ENCODE measurements at regions not wholly inside any gene's neighbourhood (a gene's known extent, or its start where the extent isn't known, plus 50 kb on each side); places are given as distances from the start of the nearest gene placed in this dataset.

DNA sequence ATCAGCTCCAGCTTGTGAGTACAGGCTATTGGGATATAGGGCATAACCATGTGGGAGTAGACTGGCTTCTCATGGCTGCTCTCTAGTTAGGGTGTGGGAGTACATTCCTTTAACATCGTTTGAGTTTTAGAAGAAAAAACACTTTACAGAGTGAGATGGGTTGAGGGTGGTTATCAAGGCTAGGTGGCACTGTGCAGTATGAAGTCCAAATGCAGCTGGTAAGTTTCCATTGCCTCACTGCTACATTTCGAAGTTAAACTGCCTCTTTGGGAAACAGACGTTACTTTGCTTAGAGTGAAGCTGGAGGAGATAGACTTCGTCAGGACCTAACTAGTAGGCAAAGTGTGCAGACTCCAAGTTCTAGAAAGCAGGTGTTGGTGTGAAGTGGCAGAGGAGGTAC lies 192.4 kb downstream of the SQOR start (continued):
- no peak for TF ChIP-seq NR1H2 (CRISPR knock-in tag; IDR thresholded peaks at IDR 0.05)
- TF ChIP-seq FOXJ3 (CRISPR knock-in tag; IDR thresholded peaks at IDR 0.05; ENCODE audit: borderline replicate concordance): no peak
- no peak for TF ChIP-seq NR3C1 (CRISPR knock-in tag; conservative IDR thresholded peaks at IDR 0.05; ENCODE audit: low read depth)
- TF ChIP-seq, protein P1, sequence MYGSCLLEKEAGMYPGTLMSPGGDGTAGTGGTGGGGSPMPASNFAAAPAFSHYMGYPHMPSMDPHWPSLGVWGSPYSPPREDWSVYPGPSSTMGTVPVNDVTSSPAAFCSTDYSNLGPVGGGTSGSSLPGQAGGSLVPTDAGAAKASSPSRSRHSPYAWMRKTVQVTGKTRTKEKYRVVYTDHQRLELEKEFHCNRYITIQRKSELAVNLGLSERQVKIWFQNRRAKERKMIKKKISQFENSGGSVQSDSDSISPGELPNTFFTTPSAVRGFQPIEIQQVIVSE (CRISPR knock-in tag; IDR thresholded peaks at IDR 0.05; ENCODE audit: borderline replicate concordance): no peak
- TF ChIP-seq SMAD3 (CRISPR knock-in tag; IDR thresholded peaks at IDR 0.05; ENCODE audit: borderline replicate concordance): no peak
- no peak for TF ChIP-seq ATF1 (CRISPR knock-in tag; IDR thresholded peaks at IDR 0.05)
- no peak for TF ChIP-seq ZNF219 (CRISPR knock-in tag; IDR thresholded peaks at IDR 0.05; ENCODE audit: borderline replicate concordance)
- TF ChIP-seq TP53 (CRISPR knock-in tag; IDR thresholded peaks at IDR 0.05): no peak
- TF ChIP-seq ESRRA (CRISPR knock-in tag; IDR thresholded peaks at IDR 0.05; ENCODE audit: borderline replicate concordance): no peak
- TF ChIP-seq, protein P2, sequence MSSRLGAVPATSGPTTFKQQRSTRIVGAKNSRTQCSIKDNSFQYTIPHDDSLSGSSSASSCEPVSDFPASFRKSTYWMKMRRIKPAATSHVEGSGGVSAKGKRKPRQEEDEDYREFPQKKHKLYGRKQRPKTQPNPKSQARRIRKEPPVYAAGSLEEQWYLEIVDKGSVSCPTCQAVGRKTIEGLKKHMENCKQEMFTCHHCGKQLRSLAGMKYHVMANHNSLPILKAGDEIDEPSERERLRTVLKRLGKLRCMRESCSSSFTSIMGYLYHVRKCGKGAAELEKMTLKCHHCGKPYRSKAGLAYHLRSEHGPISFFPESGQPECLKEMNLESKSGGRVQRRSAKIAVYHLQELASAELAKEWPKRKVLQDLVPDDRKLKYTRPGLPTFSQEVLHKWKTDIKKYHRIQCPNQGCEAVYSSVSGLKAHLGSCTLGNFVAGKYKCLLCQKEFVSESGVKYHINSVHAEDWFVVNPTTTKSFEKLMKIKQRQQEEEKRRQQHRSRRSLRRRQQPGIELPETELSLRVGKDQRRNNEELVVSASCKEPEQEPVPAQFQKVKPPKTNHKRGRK (CRISPR knock-in tag; IDR thresholded peaks at IDR 0.05; ENCODE audit: borderline replicate concordance): no peak
- TF ChIP-seq, protein P3, sequence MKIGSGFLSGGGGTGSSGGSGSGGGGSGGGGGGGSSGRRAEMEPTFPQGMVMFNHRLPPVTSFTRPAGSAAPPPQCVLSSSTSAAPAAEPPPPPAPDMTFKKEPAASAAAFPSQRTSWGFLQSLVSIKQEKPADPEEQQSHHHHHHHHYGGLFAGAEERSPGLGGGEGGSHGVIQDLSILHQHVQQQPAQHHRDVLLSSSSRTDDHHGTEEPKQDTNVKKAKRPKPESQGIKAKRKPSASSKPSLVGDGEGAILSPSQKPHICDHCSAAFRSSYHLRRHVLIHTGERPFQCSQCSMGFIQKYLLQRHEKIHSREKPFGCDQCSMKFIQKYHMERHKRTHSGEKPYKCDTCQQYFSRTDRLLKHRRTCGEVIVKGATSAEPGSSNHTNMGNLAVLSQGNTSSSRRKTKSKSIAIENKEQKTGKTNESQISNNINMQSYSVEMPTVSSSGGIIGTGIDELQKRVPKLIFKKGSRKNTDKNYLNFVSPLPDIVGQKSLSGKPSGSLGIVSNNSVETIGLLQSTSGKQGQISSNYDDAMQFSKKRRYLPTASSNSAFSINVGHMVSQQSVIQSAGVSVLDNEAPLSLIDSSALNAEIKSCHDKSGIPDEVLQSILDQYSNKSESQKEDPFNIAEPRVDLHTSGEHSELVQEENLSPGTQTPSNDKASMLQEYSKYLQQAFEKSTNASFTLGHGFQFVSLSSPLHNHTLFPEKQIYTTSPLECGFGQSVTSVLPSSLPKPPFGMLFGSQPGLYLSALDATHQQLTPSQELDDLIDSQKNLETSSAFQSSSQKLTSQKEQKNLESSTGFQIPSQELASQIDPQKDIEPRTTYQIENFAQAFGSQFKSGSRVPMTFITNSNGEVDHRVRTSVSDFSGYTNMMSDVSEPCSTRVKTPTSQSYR (CRISPR knock-in tag; IDR thresholded peaks at IDR 0.05): no peak
- no peak for TF ChIP-seq RELA (CRISPR knock-in tag; IDR thresholded peaks at IDR 0.05; ENCODE audit: borderline replicate concordance)
- TF ChIP-seq CBFB (CRISPR knock-in tag; IDR thresholded peaks at IDR 0.05; ENCODE audit: low read depth): no peak
- no peak for TF ChIP-seq FOXK1 (CRISPR knock-in tag; IDR thresholded peaks at IDR 0.05)
- TF ChIP-seq NFYB (CRISPR knock-in tag; conservative IDR thresholded peaks at IDR 0.05; ENCODE audit: low read depth): no peak

DNA sequence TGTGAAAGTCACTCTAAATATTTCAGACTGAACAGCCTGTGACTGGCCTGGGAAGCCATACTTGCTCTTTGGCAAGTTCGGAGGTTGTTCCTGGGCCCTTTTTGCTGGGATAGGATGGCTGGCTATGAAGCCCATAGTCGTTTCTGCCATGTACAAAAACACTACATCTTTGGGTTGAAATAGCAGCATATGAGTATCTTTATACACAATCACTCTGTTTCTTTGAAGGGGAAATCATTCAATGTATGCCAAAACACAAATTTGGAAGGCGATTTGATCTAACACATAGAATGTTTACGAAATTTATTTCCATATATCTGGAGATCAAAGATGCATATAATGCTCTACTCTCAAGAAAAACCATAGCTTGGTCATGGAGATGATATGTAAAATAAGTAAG lies 192.9 kb downstream of the SQOR start:
- H3K27ac Mint-ChIP-seq: no peak overlapping the region
- H3K4me1 Mint-ChIP-seq: peaks cover 5% of the 10 kb centered on the region; the same call in 1 of the 2 replicates
- ATAC-seq (no peak), DNase-seq (ENCODE audit: low spot score) (no peak)
- H3K27me3 Mint-ChIP-seq (ENCODE audit: low read depth): peaks cover 2% of the 10 kb centered on the region; the same call in 1 of the 2 replicates
- POLR2A ChIA-PET: no interaction called here
- H3K4me3 Mint-ChIP-seq: no peak overlapping the region
- H3K9me3 Mint-ChIP-seq: peaks cover 35% of the 10 kb centered on the region
- CTCF ChIA-PET: interaction anchor here (0.6 to 2.2 kb wide), 2 partner anchors 122 to 889 kb away, joined by 4 to 5 read pairs; no protein-coding TSS in a partner anchor
- peaks cover 12% of the 10 kb centered on the region for H3K36me3 Mint-ChIP-seq
- TF ChIP-seq ELF4 (CRISPR knock-in tag; IDR thresholded peaks at IDR 0.05; ENCODE audit: low read depth): no peak
- no peak for TF ChIP-seq ESRRA (CRISPR knock-in tag; IDR thresholded peaks at IDR 0.05; ENCODE audit: borderline replicate concordance)
- TF ChIP-seq, protein P4, sequence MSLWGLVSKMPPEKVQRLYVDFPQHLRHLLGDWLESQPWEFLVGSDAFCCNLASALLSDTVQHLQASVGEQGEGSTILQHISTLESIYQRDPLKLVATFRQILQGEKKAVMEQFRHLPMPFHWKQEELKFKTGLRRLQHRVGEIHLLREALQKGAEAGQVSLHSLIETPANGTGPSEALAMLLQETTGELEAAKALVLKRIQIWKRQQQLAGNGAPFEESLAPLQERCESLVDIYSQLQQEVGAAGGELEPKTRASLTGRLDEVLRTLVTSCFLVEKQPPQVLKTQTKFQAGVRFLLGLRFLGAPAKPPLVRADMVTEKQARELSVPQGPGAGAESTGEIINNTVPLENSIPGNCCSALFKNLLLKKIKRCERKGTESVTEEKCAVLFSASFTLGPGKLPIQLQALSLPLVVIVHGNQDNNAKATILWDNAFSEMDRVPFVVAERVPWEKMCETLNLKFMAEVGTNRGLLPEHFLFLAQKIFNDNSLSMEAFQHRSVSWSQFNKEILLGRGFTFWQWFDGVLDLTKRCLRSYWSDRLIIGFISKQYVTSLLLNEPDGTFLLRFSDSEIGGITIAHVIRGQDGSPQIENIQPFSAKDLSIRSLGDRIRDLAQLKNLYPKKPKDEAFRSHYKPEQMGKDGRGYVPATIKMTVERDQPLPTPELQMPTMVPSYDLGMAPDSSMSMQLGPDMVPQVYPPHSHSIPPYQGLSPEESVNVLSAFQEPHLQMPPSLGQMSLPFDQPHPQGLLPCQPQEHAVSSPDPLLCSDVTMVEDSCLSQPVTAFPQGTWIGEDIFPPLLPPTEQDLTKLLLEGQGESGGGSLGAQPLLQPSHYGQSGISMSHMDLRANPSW (CRISPR knock-in tag; conservative IDR thresholded peaks at IDR 0.05; ENCODE audit: low read depth): no peak
- TF ChIP-seq, protein P5, sequence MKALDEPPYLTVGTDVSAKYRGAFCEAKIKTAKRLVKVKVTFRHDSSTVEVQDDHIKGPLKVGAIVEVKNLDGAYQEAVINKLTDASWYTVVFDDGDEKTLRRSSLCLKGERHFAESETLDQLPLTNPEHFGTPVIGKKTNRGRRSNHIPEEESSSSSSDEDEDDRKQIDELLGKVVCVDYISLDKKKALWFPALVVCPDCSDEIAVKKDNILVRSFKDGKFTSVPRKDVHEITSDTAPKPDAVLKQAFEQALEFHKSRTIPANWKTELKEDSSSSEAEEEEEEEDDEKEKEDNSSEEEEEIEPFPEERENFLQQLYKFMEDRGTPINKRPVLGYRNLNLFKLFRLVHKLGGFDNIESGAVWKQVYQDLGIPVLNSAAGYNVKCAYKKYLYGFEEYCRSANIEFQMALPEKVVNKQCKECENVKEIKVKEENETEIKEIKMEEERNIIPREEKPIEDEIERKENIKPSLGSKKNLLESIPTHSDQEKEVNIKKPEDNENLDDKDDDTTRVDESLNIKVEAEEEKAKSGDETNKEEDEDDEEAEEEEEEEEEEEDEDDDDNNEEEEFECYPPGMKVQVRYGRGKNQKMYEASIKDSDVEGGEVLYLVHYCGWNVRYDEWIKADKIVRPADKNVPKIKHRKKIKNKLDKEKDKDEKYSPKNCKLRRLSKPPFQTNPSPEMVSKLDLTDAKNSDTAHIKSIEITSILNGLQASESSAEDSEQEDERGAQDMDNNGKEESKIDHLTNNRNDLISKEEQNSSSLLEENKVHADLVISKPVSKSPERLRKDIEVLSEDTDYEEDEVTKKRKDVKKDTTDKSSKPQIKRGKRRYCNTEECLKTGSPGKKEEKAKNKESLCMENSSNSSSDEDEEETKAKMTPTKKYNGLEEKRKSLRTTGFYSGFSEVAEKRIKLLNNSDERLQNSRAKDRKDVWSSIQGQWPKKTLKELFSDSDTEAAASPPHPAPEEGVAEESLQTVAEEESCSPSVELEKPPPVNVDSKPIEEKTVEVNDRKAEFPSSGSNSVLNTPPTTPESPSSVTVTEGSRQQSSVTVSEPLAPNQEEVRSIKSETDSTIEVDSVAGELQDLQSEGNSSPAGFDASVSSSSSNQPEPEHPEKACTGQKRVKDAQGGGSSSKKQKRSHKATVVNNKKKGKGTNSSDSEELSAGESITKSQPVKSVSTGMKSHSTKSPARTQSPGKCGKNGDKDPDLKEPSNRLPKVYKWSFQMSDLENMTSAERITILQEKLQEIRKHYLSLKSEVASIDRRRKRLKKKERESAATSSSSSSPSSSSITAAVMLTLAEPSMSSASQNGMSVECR (CRISPR knock-in tag; IDR thresholded peaks at IDR 0.05; ENCODE audit: borderline replicate concordance): no peak
- TF ChIP-seq, protein P6, sequence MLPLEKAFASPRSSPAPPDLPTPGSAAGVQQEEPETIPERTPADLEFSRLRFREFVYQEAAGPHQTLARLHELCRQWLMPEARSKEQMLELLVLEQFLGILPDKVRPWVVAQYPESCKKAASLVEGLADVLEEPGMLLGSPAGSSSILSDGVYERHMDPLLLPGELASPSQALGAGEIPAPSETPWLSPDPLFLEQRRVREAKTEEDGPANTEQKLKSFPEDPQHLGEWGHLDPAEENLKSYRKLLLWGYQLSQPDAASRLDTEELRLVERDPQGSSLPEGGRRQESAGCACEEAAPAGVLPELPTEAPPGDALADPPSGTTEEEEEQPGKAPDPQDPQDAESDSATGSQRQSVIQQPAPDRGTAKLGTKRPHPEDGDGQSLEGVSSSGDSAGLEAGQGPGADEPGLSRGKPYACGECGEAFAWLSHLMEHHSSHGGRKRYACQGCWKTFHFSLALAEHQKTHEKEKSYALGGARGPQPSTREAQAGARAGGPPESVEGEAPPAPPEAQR (CRISPR knock-in tag; IDR thresholded peaks at IDR 0.05): no peak
- TF ChIP-seq, protein P7, sequence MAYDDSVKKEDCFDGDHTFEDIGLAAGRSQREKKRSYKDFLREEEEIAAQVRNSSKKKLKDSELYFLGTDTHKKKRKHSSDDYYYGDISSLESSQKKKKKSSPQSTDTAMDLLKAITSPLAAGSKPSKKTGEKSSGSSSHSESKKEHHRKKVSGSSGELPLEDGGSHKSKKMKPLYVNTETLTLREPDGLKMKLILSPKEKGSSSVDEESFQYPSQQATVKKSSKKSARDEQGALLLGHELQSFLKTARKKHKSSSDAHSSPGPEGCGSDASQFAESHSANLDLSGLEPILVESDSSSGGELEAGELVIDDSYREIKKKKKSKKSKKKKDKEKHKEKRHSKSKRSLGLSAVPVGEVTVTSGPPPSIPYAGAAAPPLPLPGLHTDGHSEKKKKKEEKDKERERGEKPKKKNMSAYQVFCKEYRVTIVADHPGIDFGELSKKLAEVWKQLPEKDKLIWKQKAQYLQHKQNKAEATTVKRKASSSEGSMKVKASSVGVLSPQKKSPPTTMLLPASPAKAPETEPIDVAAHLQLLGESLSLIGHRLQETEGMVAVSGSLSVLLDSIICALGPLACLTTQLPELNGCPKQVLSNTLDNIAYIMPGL (CRISPR knock-in tag; IDR thresholded peaks at IDR 0.05): no peak
- no peak for TF ChIP-seq JAZF1 (CRISPR knock-in tag; IDR thresholded peaks at IDR 0.05)

Measured in WTC11 (cell line).